LNCaP clone FGC (cell line): ENCODE measurements at regions not wholly inside any gene's neighbourhood (a gene's known extent, or its start where the extent isn't known, plus 50 kb on each side); places are given as distances from the start of the nearest gene placed in this dataset.

Source experiments
- DNase-seq: peaks from one replicate; pipeline ENCODE4 v3.0.0-alpha.2; 2011; ENCODE audit warnings: low read depth
- H3K4me3 ChIP-seq: 2 replicates; pipeline ENCODE4 v1.5.1; 2011; ENCODE audit warnings: mild to moderate bottlenecking, low read depth, low read length, control low read depth
- TF ChIP-seq, protein P1 (sequence below): IDR thresholded peaks from 2 replicates; pipeline ENCODE4 v1.5.1; 2012; ENCODE audit warnings: mild to moderate bottlenecking; ENCODE audit not compliant: control insufficient read depth, insufficient read depth; ENCODE audit errors: extremely low read depth

- no peak for DNase-seq
- H3K4me3 ChIP-seq = no peak overlapping the region
- TF ChIP-seq, protein P1, sequence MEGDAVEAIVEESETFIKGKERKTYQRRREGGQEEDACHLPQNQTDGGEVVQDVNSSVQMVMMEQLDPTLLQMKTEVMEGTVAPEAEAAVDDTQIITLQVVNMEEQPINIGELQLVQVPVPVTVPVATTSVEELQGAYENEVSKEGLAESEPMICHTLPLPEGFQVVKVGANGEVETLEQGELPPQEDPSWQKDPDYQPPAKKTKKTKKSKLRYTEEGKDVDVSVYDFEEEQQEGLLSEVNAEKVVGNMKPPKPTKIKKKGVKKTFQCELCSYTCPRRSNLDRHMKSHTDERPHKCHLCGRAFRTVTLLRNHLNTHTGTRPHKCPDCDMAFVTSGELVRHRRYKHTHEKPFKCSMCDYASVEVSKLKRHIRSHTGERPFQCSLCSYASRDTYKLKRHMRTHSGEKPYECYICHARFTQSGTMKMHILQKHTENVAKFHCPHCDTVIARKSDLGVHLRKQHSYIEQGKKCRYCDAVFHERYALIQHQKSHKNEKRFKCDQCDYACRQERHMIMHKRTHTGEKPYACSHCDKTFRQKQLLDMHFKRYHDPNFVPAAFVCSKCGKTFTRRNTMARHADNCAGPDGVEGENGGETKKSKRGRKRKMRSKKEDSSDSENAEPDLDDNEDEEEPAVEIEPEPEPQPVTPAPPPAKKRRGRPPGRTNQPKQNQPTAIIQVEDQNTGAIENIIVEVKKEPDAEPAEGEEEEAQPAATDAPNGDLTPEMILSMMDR = no peak
Observed at GRCh38 chr3:164387236-164387635, 691.1 kb downstream of the SI start.

DNA sequence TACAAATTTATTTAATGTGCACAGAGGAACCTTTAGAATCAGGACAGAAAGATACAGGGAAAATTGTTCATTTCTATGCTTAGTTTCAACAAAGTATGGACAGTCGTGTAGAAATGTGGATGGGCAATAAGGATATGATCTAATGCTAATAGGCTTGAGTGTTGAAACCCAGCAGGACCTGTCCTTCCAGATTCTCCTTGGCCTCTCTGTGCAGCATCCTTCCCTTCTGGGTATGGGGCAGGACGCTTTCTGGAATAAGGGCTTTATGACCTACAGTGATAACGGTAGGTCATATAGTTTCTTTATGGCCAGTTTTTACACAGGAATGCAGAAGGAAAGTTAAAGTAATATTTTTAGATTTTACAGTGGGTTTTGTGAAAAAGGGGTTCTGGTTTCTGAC, 698.1 kb downstream of the SI start:
- DNase-seq = no peak
- no peak overlapping the region for H3K4me3 ChIP-seq
- TF ChIP-seq, protein P1 = no peak

DNA sequence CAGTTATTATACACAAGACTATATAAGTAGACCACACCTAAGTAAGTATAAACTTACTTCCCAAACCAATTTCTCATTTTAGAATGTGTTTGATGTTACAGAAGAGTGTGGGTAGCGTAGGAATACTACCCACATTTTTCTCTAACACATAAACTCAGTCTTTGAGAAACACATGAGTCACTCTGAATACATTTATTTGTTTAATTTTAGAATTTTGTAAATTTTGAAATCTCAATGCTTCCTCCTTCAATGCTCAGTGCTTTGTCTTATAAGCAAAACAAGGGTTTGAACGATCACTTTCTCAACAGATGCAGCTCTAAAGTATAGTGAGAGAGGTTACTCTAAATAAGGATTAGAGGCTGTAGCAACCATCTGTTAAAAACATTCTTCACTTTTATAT, 700.8 kb downstream of the SI start:
- DNase-seq = no peak
- TF ChIP-seq, protein P1 = no peak
- no peak overlapping the region for H3K4me3 ChIP-seq

DNA sequence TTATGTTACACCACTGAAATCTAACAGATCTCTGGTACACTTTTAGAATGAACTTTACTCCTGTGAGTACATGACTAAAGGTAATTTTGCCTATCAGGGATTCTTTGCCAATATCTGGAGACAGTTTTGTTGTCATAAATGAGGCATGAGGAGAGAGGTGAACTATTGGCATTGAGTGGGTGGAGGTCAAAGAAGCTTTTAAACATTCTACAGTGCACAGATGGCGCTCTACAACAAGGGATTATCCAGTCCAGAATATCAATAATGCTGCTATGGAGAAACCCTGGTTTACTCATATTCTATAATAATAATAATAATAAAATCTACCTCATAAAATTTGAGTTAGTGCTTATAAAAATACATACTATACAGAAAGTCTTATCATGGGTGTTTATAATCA, 702.3 kb downstream of the SI start:
- TF ChIP-seq, protein P1 = 0 out of 2 replicates have a peak, but pooled peaks have one; percentile 18
- DNase-seq = no peak
- H3K4me3 ChIP-seq = no peak overlapping the region

DNA sequence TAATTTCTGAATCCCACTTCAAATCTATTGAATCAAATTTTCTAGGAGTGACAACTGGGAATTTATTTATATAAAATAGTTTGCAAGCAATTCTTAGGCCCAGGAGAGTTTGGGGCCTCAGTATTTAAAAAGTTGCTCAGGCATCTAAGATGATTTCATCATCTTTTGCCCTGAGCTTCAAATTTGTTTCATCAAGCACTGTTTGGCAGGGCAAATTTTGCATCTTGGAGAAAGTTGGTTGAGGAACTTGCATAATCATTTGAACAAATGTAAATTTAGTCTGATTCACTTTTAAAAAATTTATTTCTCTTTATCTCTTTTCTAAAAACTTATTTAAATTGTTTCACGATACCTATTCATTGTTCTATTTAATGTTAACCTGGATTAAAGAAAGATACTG, 702.8 kb downstream of the SI start:
- no peak overlapping the region for H3K4me3 ChIP-seq
- DNase-seq = no peak
- TF ChIP-seq, protein P1 = no peak

- TF ChIP-seq, protein P1 = no peak
- no peak overlapping the region for H3K4me3 ChIP-seq
- no peak for DNase-seq
Observed at GRCh38 chr3:164371681-164372080, 706.6 kb downstream of the SI start.

GRCh38 chr3:164370970-164371369, 707.3 kb downstream of the SI start:
- TF ChIP-seq, protein P1 = no peak
- no peak for DNase-seq
- no peak overlapping the region for H3K4me3 ChIP-seq
